HG02981 (cell line): ENCODE measurements at regions not wholly inside any gene's neighbourhood (a gene's known extent, or its start where the extent isn't known, plus 50 kb on each side); places are given as distances from the start of the nearest gene placed in this dataset.

Source experiments
- ATAC-seq: cut with Tn5 transposase; IDR thresholded peaks from one replicate; pipeline ENCODE4 v1.9.1; 2021; ENCODE audit warnings: mild to moderate bottlenecking, moderate library complexity; ENCODE audit not compliant: unreplicated experiment

DNA sequence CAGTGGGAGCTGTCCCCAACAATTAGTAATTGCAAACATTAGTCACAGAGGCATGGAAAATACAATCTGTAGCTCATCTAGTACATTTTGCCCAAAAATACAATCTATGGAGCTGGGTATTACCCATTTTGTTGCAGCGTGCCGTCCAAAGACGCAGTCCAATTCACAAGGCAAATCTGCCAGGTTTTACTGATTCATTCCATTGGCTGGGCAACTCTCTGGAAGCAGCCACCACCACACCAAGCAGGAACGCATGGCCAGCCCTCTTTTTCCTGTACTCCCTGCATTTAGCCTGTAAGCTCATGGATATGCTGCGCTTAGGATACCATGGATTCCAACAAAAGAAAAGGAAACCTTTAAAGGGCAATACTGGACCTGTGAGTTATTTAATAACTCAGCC is 60.5 kb upstream of the ARRDC4 start:
- no peak for ATAC-seq

DNA sequence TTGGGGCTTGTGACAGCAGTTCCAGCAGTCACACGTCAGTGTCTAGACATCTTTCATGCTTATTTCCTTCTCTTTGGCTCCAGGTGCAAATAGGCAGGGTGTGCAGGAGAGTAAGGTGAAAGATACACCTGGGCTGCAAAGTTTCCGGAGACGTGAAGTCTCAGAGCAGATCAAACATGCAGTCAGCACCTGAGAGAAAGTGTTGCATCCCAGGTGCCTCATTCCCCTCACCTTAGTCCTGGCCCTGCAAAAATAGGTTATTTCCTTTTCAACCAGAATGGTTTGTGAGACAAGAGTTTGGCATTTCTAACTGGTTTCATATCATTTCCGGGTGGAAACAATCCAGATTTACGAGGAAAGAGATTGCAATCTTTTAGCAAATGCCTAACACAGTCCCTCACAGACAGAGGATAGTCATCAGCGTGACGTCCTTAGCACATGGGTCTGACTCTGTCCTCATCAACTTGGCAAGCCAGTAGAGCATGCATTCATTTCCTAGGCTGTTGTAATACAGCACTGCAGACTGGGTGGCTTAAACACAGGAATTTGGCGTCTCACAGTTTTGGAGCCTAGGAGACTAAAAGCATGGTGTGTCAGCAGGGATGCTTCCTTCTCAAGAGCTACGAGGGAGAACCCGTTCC is 58.2 kb upstream of the ARRDC4 start:
- no peak for ATAC-seq

DNA sequence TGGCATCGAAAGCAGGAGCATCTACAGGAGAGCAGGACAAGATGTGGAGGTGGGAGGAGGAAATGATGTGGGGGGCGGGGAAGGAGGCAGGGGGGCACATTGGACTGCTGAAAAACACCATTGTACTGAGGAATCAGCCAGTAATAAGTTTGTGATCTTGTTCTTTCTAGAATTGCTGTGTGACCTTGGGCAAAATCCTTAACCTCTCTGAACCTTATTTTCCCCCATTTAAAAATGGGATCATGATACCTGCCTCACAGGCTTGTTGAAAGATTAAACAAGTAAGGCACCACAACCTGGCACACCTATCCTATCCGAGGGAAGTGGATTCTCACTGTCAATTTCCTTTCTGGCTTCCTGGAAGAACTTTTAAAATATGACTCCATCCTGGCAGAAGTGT is 56.9 kb upstream of the ARRDC4 start:
- no peak for ATAC-seq

DNA sequence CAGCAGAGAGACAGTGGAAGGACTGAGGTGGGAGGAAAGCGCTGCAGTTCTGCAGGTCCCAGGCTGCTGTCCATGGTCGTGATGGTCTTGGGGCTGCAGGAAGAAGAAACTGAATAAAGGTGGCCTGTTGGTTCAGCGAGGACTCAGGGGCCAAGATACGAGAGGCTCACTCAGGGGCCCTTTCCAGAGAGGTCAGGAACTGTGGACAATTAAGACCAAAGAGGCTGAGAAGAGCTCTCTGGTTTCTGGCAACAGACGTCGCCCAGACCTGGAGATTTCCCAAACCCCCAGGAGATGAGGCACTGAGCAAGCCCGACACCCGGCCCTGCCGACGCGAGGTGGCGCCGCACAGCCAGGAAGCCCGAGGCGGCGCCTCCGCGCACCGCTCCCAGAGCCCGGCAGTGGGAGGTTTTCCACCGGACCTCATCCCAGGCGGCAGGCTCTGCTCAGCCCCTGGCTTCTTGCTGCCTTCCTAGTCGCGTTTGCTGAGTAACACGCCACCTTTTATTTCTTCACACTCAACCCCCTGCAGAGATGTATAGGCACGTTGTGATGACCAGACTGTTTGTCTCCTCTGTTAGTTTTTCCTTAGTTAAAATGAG is 56.4 kb upstream of the ARRDC4 start:
- peak; percentile 48 for ATAC-seq

DNA sequence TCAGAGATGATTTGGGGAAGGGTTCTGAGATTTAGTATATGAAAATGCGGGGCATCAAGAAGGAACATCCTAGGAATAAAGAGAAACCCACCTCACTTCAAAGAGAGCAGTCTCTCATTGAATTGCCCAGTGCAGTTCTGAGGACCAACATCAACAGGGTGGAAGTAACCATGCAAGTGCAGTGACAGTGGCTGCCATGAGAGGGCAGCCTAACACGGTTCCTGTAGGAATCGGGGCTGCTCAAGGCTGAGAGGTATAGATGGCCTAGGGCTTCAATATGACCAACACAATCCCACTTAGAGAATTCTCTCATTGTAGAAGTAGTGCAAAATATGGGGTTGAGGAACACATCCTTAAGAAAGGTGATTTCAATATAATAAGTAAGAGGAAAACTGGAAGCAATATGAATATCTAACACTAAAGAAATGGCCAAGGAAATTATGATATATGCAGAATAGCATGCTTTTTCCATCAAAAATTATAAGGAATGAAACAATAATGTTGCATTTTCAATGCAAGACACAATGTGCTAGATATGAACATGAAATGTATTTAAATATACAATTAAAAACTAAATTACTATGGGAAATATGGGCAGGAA is 51.1 kb upstream of the ARRDC4 start:
- peak; percentile 92 for ATAC-seq
